SK-N-SH (cell line): ENCODE measurements at regions not wholly inside any gene's neighbourhood (a gene's known extent, or its start where the extent isn't known, plus 50 kb on each side); places are given as distances from the start of the nearest gene placed in this dataset.
"Not testable (repeated sequence)": the region's sequence is repeated elsewhere in the genome, so short reads cannot be mapped to it uniquely, and the experiment has no call there.

Experiments used
- EZH2phosphoT487 ChIP-seq: fragments of 200-600 bp; sonication (generic); IDR thresholded peaks from 2 replicates; pipeline ENCODE4 v1.6.1; 2017; ENCODE audit warnings: low read depth, mixed run types, mild to moderate bottlenecking, antibody characterized with exemption, moderate library complexity, borderline replicate concordance
- FOXJ3 ChIP-seq: sonication (generic); formaldehyde crosslinking; IDR thresholded peaks from 2 replicates; pipeline ENCODE4 v1.5.1; 2020; ENCODE audit warnings: mild to moderate bottlenecking, missing genetic modification reagents
- GABPA ChIP-seq: IDR thresholded peaks from 2 replicates; pipeline ENCODE4 v1.4.0; 2012; ENCODE audit warnings: low read depth, mild to moderate bottlenecking
- NFIC ChIP-seq: IDR thresholded peaks from 2 replicates; pipeline ENCODE4 v1.4.0; 2012; ENCODE audit warnings: borderline replicate concordance
- POLR2AphosphoS5 ChIP-seq: IDR thresholded peaks from 2 replicates; pipeline ENCODE4 v1.6.1; 2012; ENCODE audit warnings: low read depth, low read length
- RAD21 ChIP-seq: IDR thresholded peaks from 2 replicates; pipeline ENCODE4 v1.6.1; 2012; ENCODE audit warnings: mild to moderate bottlenecking, low read length
- RXRA ChIP-seq: IDR thresholded peaks from 2 replicates; pipeline ENCODE4 v1.4.0; 2012; ENCODE audit warnings: low read depth, mild to moderate bottlenecking, borderline replicate concordance
- TF ChIP-seq, protein P1 (sequence below): fragments of 200-600 bp; sonication (generic); IDR thresholded peaks from 2 replicates; pipeline ENCODE4 v1.6.1; 2017; ENCODE audit warnings: antibody characterized with exemption, mild to moderate bottlenecking, moderate library complexity
- TF ChIP-seq, protein P2 (sequence below): IDR thresholded peaks from 2 replicates; pipeline ENCODE4 v1.4.0; 2012; ENCODE audit warnings: low read depth
- TF ChIP-seq, protein P3 (sequence below): IDR thresholded peaks from 2 replicates; pipeline ENCODE4 v1.6.1; 2012; ENCODE audit warnings: mild to moderate bottlenecking, low read depth, low read length, moderate library complexity
- TF ChIP-seq, protein P4 (sequence below): IDR thresholded peaks from 2 replicates; pipeline ENCODE4 v1.4.0; 2012; ENCODE audit warnings: low read depth, borderline replicate concordance
- TF ChIP-seq, protein P5 (sequence below): fragments of 150-350 bp; IDR thresholded peaks from 2 replicates; pipeline ENCODE4 v1.6.1; 2016; ENCODE audit warnings: mild to moderate bottlenecking, low read depth, low read length

DNA sequence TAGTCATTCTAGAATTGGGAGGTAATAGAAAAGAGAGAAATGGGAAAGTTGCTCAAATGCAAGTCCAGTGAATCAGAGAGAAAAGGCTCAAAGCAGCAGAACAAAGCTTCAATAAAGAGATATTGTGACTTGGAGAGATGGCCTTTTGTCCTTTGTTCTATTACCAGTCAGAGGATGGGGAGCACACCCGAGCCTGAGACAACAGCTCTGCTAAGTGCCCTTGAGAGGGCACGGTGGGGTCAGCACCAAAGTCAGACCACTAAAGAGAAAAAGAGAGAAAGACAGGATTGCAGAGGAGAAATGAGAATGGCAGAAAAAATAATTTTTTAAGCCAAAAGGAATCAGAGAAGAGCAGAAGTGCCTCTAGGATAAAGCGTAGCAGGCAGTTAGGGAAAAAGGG is 553.1 kb downstream of the TTLL7 start:
- TF ChIP-seq, protein P1, sequence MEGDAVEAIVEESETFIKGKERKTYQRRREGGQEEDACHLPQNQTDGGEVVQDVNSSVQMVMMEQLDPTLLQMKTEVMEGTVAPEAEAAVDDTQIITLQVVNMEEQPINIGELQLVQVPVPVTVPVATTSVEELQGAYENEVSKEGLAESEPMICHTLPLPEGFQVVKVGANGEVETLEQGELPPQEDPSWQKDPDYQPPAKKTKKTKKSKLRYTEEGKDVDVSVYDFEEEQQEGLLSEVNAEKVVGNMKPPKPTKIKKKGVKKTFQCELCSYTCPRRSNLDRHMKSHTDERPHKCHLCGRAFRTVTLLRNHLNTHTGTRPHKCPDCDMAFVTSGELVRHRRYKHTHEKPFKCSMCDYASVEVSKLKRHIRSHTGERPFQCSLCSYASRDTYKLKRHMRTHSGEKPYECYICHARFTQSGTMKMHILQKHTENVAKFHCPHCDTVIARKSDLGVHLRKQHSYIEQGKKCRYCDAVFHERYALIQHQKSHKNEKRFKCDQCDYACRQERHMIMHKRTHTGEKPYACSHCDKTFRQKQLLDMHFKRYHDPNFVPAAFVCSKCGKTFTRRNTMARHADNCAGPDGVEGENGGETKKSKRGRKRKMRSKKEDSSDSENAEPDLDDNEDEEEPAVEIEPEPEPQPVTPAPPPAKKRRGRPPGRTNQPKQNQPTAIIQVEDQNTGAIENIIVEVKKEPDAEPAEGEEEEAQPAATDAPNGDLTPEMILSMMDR, result not testable (repeated sequence)
- TF ChIP-seq GABPA, FOXJ3, NFIC, EZH2phosphoT487, POLR2AphosphoS5, RAD21, RXRA: not testable (repeated sequence)
- TF ChIP-seq, protein P2, sequence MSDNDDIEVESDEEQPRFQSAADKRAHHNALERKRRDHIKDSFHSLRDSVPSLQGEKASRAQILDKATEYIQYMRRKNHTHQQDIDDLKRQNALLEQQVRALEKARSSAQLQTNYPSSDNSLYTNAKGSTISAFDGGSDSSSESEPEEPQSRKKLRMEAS, result not testable (repeated sequence)
- TF ChIP-seq, protein P3, sequence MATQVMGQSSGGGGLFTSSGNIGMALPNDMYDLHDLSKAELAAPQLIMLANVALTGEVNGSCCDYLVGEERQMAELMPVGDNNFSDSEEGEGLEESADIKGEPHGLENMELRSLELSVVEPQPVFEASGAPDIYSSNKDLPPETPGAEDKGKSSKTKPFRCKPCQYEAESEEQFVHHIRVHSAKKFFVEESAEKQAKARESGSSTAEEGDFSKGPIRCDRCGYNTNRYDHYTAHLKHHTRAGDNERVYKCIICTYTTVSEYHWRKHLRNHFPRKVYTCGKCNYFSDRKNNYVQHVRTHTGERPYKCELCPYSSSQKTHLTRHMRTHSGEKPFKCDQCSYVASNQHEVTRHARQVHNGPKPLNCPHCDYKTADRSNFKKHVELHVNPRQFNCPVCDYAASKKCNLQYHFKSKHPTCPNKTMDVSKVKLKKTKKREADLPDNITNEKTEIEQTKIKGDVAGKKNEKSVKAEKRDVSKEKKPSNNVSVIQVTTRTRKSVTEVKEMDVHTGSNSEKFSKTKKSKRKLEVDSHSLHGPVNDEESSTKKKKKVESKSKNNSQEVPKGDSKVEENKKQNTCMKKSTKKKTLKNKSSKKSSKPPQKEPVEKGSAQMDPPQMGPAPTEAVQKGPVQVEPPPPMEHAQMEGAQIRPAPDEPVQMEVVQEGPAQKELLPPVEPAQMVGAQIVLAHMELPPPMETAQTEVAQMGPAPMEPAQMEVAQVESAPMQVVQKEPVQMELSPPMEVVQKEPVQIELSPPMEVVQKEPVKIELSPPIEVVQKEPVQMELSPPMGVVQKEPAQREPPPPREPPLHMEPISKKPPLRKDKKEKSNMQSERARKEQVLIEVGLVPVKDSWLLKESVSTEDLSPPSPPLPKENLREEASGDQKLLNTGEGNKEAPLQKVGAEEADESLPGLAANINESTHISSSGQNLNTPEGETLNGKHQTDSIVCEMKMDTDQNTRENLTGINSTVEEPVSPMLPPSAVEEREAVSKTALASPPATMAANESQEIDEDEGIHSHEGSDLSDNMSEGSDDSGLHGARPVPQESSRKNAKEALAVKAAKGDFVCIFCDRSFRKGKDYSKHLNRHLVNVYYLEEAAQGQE, result not testable (repeated sequence)
- TF ChIP-seq, protein P4, sequence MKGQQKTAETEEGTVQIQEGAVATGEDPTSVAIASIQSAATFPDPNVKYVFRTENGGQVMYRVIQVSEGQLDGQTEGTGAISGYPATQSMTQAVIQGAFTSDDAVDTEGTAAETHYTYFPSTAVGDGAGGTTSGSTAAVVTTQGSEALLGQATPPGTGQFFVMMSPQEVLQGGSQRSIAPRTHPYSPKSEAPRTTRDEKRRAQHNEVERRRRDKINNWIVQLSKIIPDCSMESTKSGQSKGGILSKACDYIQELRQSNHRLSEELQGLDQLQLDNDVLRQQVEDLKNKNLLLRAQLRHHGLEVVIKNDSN, result not testable (repeated sequence)
- TF ChIP-seq, protein P5, sequence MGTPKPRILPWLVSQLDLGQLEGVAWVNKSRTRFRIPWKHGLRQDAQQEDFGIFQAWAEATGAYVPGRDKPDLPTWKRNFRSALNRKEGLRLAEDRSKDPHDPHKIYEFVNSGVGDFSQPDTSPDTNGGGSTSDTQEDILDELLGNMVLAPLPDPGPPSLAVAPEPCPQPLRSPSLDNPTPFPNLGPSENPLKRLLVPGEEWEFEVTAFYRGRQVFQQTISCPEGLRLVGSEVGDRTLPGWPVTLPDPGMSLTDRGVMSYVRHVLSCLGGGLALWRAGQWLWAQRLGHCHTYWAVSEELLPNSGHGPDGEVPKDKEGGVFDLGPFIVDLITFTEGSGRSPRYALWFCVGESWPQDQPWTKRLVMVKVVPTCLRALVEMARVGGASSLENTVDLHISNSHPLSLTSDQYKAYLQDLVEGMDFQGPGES, result not testable (repeated sequence)
